ENCODE measurements at regions not wholly inside any gene's neighbourhood (a gene's known extent, or its start where the extent isn't known, plus 50 kb on each side); places are given as distances from the start of the nearest gene placed in this dataset.

DNA sequence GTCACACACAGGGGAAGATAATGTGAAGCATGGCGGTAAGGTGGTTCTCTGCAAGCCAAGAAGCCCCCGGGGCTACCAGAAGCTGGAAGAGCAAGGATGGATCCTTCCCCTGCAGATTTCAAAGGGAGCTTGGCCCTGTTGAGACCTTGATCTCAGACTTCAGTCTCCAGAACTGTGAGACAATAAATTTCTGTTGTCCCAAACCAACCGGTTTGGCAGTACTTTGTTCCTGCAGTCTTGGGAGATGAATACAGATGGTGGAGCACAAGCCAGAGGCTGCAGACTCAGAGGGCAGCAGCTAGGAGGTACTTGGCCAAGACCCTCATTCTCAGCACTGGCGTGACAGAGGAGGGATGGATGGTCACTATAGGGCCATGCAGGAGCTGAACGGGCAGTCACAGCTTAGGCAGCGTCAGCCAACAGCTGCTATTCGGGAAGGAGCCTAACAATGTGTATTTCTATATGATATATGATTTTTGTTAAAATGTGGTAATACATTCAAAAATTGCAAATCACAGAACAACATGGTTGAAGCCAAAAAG, 387.3 kb downstream of the TNS3 start:
- TF ChIP-seq, protein P1, sequence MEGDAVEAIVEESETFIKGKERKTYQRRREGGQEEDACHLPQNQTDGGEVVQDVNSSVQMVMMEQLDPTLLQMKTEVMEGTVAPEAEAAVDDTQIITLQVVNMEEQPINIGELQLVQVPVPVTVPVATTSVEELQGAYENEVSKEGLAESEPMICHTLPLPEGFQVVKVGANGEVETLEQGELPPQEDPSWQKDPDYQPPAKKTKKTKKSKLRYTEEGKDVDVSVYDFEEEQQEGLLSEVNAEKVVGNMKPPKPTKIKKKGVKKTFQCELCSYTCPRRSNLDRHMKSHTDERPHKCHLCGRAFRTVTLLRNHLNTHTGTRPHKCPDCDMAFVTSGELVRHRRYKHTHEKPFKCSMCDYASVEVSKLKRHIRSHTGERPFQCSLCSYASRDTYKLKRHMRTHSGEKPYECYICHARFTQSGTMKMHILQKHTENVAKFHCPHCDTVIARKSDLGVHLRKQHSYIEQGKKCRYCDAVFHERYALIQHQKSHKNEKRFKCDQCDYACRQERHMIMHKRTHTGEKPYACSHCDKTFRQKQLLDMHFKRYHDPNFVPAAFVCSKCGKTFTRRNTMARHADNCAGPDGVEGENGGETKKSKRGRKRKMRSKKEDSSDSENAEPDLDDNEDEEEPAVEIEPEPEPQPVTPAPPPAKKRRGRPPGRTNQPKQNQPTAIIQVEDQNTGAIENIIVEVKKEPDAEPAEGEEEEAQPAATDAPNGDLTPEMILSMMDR (conservative IDR thresholded peaks at IDR 0.05; ENCODE audit: low read length): no peak
- no peak for TF ChIP-seq EZH2phosphoT487 (IDR thresholded peaks at IDR 0.05; ENCODE audit: borderline replicate concordance, low read depth, low read length)
